Endometrium (tissue), 2 donors: ENCODE measurements at regions not wholly inside any gene's neighbourhood (a gene's known extent, or its start where the extent isn't known, plus 50 kb on each side); places are given as distances from the start of the nearest gene placed in this dataset.
"Not testable (repeated sequence)": the region's sequence is repeated elsewhere in the genome, so short reads cannot be mapped to it uniquely, and the experiment has no call there.

Experiments
- FAIRE-seq: peaks from 2 replicates; lab custom pipeline; 2012; peaks lifted over from hg19 to GRCh38; lab: Jason Lieb, UNC
- donor health status: control.
- donor health status: control.

DNA sequence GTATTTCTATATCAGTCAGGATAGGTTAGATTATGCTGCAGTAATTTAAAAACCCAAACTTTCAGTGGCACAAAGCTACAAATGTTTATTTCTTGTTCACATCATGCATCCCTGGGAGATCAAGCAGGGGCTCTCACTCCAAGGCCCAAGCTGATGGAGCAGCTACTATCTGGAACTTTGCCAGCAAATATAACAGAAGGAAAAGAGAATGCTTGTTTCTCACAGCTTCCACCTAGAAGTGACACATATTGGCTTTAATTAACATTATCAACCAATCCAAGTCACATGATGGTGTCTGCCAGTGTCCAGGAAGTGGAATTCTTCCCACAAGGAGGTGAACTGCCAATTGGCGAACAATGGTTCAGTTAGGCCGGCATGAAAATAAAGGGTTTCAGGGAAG is 306.9 kb downstream of the BCL11A start:
- no peak for FAIRE-seq

DNA sequence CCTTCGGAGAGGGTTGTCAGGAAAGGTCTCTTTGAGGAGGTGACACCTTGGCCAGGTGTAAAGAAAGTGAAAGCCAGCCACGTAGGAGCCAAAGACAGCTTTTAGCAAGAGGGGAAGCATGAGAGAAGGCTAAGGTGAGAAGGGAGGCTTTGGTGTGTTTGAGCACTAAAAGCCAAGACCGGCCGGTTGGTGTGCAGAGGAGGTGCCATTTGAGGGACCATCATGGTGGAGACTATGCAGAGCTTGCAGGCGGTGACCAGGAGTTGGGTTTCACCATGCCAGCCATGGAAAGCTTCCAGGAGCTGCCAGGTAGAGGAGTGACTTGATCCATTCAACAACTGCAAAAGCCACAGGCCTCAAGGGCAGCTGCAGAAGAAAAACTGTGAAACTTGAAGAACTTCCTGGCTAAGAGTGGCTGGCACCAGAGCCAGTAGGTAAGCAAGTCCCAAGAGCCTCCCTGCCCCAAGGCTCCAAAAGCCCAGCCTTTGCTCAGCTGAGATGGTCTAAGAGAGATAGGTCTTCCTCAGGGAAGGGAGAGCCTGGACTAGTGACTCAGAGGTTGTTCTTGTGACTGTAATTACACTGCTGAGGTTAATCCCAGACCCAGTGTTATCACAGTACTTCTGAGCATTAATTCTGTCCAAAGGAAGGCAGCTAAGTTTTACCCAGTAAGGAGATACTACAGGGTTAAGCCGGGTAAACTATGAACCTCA is 319.0 kb downstream of the BCL11A start:
- no peak for FAIRE-seq

DNA sequence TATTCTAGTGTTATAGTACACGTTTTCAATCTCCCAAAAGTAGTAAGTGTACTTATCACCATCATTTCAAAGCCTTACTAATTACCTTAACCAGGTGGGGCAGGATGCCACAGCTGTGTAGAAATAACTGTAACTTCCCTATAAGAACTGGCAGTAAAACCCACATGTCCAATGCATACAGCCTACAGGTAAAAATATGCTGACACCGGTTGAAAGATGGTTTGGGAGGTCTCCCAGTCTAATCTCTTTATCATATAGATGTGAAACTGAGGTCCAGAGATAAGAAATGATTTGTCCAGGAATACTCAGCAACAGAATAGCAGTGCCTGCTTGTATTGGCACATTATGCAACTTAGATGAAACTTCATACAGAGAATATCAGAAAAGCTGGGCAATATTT is 322.9 kb downstream of the BCL11A start:
- FAIRE-seq = no peak

DNA sequence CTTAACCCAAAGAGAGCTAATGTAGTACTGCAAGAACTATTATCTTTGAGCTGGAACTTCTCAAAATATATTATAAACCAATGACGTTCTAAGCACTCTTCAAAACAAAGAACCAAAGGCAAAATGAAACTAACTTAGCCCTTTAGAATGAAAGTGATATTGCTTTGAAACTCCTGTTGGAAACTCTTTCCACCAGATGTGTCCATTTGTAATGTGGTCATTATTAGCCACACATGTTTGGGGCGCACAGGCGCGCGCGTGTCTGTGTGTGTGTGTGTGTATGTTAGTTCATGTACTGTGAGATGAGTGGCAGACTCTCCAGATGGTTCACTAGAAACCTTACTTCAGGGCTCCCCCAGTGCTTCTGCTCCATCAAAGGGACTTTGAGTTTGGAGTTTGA is 323.4 kb downstream of the BCL11A start:
- FAIRE-seq = no peak

DNA sequence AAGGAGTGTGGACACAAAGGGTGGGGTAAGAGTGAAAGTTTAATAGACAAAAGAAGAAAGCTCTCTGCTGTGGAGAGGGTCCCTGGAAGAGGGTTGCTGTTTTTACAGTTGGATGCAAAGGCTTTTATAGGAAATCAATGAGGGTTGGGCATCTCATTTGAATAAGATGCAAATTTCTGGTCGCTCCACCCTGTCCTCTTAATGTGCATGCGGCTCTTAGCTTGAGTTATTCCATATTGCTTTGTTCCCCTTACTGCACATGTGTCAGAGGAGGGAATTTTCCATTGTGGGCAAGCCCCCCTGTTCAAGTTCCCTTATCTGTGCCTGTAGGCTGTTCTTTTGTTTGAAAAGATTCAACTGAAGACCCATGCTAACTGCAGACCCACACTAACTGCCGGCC is 326.5 kb downstream of the BCL11A start:
- no peak for FAIRE-seq

DNA sequence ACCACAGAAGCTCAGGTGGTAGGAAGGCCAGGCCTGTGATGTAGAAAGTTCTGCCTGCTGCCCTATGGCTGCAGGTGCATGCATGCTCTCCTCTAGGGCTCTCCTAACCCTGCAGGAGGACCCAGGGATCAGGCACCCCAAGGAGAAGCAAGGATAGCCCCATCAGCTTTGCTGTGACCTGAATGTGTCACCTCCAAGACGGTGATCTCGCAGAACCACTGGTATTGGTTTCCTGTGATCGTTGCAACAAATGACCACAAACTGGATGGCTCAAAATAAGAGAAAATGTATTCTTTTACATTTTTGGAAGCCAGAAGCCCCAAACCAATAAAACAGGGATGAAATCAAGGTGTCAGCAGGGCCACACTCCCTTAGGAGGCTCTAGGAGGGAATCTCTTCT is 327.3 kb downstream of the BCL11A start:
- no peak for FAIRE-seq

DNA sequence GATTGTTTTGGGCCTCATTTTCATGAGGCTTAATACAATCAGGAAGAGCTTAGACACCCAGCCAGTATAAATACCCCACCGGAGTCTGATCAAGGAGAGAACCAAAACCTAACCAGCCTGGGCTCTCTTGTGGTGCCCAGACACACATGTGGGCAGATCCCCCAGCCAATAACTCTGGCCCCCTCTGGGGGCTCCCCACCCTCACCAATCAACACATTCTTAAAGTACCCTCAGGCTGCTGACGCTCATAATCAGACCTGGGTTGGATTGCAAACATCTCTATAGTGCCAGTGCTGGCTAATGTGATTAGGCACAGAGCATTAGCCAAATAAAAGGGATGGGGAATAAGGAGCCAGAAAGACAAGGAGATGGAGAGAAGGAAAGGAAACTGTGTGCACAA is 329.6 kb downstream of the BCL11A start:
- FAIRE-seq = no peak

DNA sequence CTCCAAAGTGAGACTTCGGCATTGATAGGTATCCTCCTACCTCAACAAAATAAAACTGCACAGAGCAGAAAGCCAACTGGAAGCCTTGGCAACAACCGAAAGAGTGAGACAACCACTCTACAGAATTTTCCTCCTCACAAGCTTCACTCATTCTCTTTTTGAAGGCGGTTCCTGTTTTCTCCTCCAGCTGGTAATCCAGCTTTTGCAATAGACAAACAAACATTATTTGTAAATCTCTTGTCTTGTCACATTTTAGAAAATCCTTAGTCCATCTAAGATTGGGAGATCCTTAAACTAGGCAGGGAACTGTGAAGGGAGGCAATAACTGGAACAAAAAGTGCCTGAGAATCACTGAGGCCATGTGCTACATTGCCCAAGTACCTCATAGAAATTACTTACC is 332.4 kb downstream of the BCL11A start:
- no peak for FAIRE-seq

DNA sequence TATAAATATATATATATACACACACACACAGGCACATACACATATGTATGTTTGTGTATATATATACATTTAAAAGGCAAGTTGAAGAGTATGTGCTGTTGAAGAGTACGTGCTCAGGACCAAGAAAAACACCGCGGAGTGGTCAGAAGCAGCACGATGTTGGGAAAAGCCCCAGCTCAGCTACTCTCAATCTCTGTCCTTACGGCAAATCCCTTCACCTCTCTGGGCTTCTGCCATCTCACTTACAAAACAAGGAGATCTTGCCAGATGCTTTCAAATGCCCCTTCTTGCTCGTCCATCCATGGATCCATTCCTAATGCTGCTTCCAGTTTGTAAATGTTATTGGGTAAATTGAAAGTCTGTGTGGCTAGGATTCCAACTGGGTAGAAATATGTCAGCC is 333.9 kb downstream of the BCL11A start:
- no peak for FAIRE-seq

DNA sequence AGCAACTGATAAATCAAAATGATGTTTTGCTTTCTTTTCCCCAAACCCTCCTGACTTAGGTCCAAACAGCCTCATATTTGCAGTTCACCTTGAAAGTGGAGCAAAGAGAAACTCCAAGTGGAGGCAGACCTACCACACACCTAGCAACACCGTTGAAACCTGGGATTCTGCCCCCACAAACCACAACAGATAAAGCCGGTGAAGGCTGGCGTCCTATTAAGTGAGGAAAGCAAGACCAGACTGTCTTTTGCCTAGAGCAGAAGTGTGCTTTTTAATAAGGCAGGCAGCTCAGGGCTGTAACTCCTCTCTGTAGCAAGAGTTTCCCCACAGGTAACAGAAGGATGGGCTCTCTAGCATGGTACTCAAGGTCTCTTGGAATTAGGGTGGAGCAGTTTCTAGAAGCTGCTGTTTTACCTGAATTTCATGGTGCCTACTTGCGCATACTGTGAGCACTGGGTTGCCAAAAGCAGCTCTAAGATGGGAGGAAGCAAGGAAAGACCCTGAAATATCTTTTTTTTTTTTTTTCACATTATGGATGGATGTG is 336.9 kb downstream of the BCL11A start:
- no peak for FAIRE-seq

DNA sequence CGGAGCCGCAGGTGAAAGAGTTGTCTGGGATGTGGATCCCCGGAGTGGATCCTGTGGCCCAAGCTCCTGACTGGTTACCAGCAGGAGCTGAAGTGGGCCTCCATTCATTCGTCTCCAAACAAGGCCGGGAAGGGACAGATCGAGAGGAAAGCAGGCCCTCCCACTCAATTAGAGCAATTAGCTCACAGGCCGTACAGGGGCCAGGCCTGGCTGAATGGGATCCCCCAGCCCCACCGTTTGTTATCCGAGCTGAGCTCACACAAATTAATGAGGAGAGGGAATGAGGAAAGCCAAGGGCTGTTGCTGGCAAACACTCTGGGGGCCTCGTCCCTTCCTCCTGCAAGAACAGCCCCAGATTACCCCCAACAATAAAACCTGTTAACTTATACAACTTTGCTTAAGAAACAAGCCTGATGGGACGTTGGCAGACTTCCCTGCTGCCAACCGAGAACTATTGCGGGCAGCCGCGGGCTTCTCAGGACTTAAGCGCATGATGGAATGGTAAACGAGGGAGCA is 338.0 kb downstream of the BCL11A start:
- FAIRE-seq = no peak

DNA sequence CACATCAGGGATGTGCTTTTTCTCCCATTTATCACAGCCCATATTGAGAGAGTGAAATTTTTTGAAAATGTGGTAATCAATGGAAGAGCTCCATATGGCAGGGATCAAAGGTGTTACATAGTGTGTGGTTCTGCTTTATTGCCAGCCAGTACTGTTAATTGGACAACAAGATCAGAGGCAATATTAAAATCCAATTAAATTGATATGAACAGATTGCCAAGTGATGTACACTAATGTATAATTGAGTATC is 338.9 kb downstream of the BCL11A start:
- FAIRE-seq = no peak

DNA sequence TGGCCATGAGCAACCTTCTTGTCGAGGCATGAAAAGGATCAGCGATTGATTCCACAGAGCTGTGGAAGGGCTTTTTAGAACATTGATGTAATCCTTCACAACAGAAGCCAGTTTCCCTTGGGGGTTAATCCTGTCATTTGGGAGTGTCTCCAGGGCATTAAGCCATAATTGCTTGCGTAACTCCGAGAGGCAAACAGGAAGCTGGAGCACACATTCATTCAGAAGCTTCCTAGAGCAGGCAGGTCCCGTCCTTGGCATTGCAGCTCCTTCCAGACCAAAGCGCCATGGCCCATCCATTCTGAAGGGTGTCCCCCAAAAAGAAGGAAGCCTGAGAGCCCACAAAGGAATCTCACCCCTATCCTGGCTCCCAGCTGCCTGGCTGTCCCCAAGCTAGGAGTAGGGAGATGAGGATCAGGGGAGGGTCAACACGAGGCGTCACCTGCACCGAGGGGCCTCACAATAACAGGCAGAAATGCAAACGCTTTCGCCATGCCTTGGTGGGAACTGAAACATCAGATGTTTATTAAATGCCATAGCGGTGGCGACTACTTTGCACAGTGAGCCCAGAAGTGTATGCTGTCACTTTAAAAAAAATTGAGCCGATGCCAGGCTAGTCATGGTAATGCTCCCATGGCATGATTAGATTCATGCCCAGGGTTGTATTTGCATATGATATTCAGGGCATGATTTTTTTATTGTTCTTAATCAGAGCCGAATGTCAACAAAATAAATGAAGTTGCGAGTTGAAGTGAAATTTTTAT is 339.4 kb downstream of the BCL11A start:
- FAIRE-seq = no peak

DNA sequence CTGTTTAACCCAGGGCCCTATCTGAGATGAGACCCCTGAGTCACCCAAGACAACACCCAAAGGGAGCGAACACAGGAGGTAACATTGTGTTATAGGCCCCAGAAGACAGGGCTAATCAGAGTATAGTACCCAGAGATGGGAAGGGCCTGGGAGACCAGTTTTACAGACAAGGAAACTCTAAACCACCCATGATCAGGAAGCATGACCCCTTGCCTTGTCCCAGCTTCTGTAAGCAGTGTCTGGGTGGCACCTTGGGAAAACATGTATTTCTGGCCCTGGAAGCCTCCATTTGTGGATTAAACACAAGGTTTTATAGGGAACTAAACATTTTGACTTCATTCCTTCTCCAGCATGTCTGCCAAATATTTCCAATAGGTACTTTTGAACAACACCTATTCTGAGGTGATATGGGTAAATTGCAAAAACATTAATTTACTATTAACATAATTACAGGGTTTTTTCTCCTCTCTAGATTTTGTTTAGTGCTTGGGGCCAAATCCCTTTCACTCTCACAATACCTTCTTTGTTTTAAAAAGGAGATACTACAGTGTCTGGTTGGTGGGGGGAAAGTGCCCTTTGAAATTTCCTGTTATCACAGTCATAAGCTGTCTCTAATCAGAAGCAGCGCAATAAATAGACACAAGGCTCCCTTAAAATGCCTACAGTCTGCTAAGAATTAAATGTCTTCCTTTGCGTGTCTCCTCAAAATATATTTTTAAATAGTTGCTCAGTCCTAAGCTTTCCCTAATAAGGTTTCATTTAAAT is 341.1 kb downstream of the BCL11A start:
- no peak for FAIRE-seq

DNA sequence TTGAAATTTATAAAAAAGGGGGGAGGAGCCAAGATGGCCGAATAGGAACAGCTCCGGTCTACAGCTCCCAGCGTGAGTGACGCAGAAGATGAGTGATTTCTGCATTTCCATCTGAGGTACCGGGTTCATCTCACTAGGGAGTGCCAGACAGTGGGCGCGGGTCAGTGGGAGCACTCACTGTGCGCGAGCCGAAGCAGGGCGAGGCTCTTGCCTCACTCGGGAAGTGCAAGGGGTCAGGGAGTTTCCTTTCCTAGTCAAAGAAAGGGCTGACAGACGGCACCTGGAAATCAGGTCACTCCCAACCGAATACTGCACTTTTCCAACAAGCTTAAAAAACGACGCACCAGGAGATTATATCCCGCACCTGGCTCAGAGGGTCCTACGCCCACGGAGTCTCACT is 364.4 kb downstream of the BCL11A start:
- FAIRE-seq = not testable (repeated sequence)

DNA sequence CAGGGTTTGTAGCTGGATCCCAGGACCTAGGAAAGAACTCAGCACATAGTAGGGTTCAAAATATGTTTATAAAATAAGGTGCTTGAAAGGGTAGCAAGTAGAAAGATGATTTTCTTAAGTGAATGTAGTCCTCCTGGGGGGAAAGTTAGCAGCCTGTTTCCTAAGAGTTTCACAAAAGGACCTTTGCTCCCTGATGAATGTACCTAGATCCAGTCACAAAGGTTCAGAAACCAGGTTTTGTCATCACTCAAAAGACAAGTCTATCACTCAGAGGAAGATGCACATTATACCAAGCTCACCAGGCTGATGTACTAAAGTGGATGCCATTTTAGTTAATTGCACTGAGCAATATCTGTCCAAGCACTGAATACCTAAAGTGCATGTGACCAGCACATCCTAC is 378.2 kb downstream of the BCL11A start:
- FAIRE-seq = no peak

DNA sequence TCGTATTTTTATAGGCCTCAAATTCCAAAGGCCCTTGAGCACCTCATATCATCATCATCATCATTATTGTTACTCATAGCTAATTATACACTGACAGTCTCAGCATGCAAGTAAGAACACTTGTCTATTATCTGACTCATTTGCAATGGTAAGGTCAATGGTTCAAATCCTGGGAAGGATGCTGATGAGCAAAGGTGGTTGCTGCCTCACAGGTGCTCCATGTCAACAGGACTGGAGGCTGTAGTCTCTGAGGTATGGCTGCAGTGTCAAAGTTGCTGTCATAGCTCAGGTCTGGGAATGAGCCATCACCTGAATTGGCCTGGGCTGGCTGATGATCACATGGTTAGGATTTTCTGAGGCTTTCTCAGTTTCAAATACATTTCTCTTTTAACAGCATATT is 379.3 kb downstream of the BCL11A start:
- no peak for FAIRE-seq

DNA sequence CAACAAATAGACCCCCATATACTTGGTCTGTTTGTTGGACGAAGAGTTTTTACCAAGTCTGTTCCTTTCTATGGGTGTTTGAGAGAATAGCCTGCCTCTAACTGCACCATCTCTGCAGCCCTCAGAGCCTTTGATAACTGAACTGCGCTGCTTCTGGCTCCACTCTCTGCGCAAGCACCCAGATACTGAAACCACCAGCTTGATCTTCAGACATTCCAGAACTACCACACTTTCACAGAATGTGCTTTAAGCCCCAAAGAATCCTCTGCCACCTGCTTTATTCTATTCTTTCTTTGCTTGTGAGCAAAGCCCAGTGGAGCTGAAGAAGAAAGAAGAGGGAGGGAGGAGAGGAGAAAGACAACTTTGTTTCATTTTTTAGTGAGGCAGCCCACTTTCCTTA is 380.7 kb downstream of the BCL11A start:
- no peak for FAIRE-seq

DNA sequence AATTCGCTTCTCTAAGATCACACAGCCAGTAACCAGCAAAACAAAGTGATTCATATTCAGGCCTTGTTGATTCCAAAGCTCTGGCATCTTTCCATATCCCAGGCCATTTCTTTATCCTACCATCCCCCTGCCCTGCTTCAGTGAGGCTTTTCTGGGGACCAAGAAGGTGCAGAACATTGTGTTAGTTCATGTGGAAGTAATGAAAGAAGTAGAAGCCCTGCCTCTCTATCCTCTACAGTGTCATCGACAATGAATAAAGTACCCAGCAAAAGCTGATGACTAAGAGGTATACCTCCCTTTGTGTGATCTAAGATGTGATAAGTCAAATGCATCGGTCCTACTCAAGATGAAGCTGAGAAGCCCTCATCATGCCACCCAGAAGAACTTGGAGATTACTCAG is 383.2 kb downstream of the BCL11A start:
- no peak for FAIRE-seq

DNA sequence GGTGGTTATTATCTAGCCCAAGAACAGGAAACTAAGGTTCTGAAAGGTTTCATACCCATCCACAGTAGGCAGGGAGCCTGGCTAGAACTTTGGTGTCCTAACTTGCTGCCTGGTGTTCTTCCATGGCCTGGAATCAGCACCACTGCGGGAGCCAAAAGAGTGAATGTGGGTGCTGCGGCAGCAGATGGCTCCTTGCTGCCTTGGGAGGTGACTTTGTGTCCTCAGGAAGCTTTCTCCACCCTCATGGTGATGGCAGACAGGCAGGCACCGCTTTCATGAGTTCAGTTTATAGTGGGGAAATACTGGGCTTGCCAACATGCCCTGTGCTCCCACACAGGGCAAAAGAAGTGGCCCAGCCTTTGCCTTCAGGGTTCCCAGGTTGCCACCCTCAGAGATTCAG is 385.2 kb downstream of the BCL11A start:
- FAIRE-seq = no peak

DNA sequence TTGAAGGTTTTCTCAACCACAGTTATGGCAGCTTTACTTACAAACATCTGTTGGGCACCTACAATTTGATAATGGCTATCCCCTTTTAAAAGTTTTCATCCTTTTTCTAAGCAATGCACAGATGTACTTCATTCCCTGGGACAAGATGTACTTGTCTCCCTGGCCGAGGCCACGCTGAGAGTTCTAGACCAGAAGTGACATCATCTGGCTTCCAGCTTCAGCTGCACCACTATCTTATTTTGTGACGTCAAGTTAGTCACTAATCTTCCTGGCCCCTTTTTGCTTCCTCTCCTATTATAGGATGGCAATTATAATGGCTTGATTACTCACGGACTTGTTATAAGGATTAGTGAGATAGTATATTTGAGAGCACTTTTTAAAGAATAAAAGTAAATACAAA is 386.4 kb downstream of the BCL11A start:
- FAIRE-seq = no peak

DNA sequence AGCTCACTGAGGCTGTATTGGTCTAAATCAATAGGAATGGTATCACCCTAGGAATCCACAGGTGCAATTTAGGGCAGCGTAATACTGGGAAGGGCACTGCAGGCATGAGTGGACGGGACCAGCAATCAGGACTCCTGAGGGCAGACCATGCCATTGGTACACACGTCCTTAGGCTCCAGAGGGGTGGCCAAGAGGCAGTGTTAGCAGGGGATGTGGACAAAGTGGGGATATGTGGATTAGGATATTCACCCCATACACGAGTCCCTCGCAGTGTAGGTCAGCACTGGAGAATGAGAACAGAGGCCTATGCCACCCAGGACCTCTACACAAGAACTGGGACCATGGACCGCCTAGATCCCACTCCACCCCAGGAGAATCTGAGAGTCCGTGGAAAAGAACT is 389.8 kb downstream of the BCL11A start:
- no peak for FAIRE-seq

DNA sequence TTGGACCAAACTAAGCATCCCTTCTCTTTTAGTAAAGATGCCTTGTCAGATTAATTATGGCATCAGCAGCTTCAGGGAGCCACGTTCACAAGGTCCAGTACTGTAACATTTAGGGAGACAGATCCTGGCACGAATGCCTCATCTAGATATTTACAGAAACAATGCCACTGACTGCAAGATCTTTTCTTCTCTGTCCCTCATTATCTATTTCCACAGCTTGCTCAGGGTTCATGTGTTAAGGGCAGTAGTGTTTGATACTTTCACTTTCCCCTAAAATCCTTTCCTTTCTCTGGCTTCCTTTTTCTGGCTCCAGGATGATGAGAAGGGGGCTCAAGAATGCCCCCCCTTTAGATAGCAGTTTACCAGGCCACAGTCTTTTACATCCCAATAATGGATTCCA is 393.9 kb downstream of the BCL11A start:
- FAIRE-seq = no peak
